ENCODE measurements at regions not wholly inside any gene's neighbourhood (a gene's known extent, or its start where the extent isn't known, plus 50 kb on each side); places are given as distances from the start of the nearest gene placed in this dataset.

DNA sequence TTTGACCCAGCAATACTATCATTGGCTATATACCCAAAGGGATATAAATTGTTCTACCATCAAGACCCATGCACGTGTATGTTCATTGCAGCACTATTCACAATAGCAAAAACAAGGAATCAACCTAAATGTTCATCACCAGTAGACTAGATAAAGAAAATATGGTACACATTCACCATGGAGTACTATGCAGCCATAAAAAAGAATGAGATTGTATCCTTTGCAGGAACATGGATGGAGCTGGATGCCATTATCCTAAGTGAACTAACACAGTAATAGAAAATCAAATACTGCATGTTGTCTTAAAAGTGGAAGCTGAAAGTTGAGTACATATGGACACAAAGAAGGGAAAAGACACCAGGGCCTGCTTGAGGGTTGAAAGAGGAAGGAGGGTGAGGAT is 803.1 kb upstream of the PCDH10 start:
- TF ChIP-seq, protein P1, sequence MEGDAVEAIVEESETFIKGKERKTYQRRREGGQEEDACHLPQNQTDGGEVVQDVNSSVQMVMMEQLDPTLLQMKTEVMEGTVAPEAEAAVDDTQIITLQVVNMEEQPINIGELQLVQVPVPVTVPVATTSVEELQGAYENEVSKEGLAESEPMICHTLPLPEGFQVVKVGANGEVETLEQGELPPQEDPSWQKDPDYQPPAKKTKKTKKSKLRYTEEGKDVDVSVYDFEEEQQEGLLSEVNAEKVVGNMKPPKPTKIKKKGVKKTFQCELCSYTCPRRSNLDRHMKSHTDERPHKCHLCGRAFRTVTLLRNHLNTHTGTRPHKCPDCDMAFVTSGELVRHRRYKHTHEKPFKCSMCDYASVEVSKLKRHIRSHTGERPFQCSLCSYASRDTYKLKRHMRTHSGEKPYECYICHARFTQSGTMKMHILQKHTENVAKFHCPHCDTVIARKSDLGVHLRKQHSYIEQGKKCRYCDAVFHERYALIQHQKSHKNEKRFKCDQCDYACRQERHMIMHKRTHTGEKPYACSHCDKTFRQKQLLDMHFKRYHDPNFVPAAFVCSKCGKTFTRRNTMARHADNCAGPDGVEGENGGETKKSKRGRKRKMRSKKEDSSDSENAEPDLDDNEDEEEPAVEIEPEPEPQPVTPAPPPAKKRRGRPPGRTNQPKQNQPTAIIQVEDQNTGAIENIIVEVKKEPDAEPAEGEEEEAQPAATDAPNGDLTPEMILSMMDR (IDR thresholded peaks at IDR 0.05): no peak
- TF ChIP-seq POLR2A (IDR thresholded peaks at IDR 0.05) (no peak), EP300 (IDR thresholded peaks at IDR 0.05; ENCODE audit: low read depth) (no peak), POLR2AphosphoS5 (IDR thresholded peaks at IDR 0.05) (no peak)
